ENCODE measurements at regions not wholly inside any gene's neighbourhood (a gene's known extent, or its start where the extent isn't known, plus 50 kb on each side); places are given as distances from the start of the nearest gene placed in this dataset.

DNA sequence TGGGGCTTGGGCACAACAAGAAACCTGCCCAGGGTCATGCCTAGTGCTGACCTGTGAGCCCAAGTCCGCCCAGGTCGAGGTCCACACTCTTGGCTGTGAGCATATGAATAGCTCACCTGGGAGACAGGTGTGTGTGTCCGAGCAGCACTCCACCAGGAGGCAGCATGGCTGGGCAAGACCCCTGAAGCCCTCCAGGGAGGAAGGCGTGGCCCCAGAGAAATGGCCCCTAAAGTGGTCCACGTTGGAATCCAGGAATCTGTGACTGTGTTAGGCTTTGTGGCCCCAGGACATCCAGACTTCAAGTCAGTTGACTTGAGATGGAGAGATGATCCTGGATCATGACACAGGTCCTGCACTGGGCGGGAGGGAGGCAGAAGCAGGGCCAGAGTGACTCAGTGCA lies 138.8 kb downstream of the CPZ start:
- ATAC-seq (replicated peaks in 1 of 4) = no peak
- Mint-ChIP-seq H3K36me3 (no peaks in the 10 kb centered on the region), H3K9me3 (peaks cover 0 to 10% (median 0%) of the 10 kb centered on the region in 3 donors), H3K27ac (no peak overlapping the region), H3K4me1 (no peaks in the 10 kb centered on the region), H3K4me3 (no peak overlapping the region), H3K27me3 (peaks cover 0 to 5% of the 10 kb centered on the region in 2 donors)
- H3K4me3 ChIP-seq (ENCODE audit: control insufficient read depth in 1 of 2, extremely low read depth in 1 of 2, low read length in 1 of 2) = no peak overlapping the region
- no peaks in the 10 kb centered on the region for H3K36me3 ChIP-seq (ENCODE audit: control insufficient read depth in 2 of 2, extremely low read depth in 1 of 2, insufficient read depth in 1 of 2, low read length in 1 of 2)
- CTCF ChIA-PET = no interaction called here
- POLR2A ChIA-PET = no interaction called here
- DNase-seq = no peak
- 53% methylated on average over 6 of the region's 6 CpGs for WGBS (ENCODE audit: insufficient coverage)
- H3K4me1 ChIP-seq (ENCODE audit: control insufficient read depth in 1 of 2, extremely low read depth in 1 of 2, insufficient read depth in 2 of 2, low read length in 2 of 2) = no peaks in the 10 kb centered on the region
- no peaks in the 10 kb centered on the region for H3K9me3 ChIP-seq
- H3K27ac ChIP-seq (ENCODE audit: low read length) = no peak overlapping the region
- H3K27me3 ChIP-seq (replicated peaks in 1 of 2; ENCODE audit: control insufficient read depth in 2 of 2, extremely low read depth in 1 of 2, insufficient read depth in 2 of 2, low read length in 1 of 2) = no peaks in the 10 kb centered on the region

DNA sequence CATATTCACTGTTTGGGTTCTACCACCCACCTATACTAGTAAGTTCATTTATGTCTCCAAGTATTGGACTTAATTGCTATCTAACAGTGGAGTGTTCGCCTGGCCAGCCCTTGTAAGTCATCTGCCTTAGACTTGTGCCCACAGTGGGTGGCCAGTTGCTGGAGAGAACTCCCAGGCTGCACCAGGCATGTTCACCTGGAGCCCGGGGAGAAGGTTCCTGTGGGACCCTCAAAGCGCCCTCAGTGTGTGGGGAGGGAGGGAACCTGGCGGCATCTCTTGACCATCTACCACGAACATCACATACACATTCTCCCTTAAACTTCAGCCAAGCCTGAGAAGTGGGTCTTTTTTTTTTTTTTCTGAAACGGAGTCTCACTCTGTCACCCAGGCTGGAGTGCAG lies 138.1 kb downstream of the CPZ start:
- Mint-ChIP-seq H3K4me3 (no peak overlapping the region), H3K27me3 (peaks cover 0 to 5% of the 10 kb centered on the region in 2 donors), H3K36me3 (no peaks in the 10 kb centered on the region), H3K9me3 (peaks cover 0 to 10% (median 0%) of the 10 kb centered on the region in 3 donors), H3K27ac (no peak overlapping the region), H3K4me1 (no peaks in the 10 kb centered on the region)
- no peaks in the 10 kb centered on the region for H3K9me3 ChIP-seq
- no CpG with 5 or more reads among the region's 6 CpGs for WGBS (ENCODE audit: insufficient coverage)
- no peak for ATAC-seq (replicated peaks in 1 of 4)
- no peak overlapping the region for H3K4me3 ChIP-seq (ENCODE audit: control insufficient read depth in 1 of 2, extremely low read depth in 1 of 2, low read length in 1 of 2)
- no peak overlapping the region for H3K27ac ChIP-seq (ENCODE audit: low read length)
- no peaks in the 10 kb centered on the region for H3K4me1 ChIP-seq (ENCODE audit: control insufficient read depth in 1 of 2, extremely low read depth in 1 of 2, insufficient read depth in 2 of 2, low read length in 2 of 2)
- no peaks in the 10 kb centered on the region for H3K36me3 ChIP-seq (ENCODE audit: control insufficient read depth in 2 of 2, extremely low read depth in 1 of 2, insufficient read depth in 1 of 2, low read length in 1 of 2)
- CTCF ChIA-PET = no interaction called here
- H3K27me3 ChIP-seq (replicated peaks in 1 of 2; ENCODE audit: control insufficient read depth in 2 of 2, extremely low read depth in 1 of 2, insufficient read depth in 2 of 2, low read length in 1 of 2) = peaks cover 0 to 2% of the 10 kb centered on the region in 2 experiments
- DNase-seq = no peak
- POLR2A ChIA-PET = no interaction called here

DNA sequence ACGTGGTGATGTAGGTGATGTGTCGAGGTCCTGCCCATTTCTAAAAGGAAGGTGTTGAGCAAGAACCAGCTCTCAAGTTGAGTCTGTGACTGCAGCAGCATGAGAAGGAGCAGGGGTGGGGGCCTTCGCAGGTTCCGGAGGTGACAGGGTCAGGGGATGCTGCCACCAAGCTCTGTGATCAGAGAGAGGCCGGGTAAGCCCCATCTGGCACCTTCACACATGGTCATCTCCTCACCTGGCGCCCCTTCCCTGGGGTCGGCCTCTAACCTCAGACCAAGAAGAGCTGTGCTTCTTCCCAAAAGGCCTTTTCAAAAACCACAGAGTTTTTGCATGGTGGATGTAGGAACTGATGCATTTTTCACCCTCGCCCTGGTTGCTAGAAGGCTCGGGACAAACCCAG lies 137.6 kb downstream of the CPZ start:
- Histone ChIP-seq H3K4me3 (ENCODE audit: control insufficient read depth in 1 of 2, extremely low read depth in 1 of 2, low read length in 1 of 2) (no peak overlapping the region), H3K9me3 (no peaks in the 10 kb centered on the region), H3K27me3 (replicated peaks in 1 of 2; ENCODE audit: control insufficient read depth in 2 of 2, extremely low read depth in 1 of 2, insufficient read depth in 2 of 2, low read length in 1 of 2) (peaks cover 0 to 8% of the 10 kb centered on the region in 2 experiments), H3K36me3 (ENCODE audit: control insufficient read depth in 2 of 2, extremely low read depth in 1 of 2, insufficient read depth in 1 of 2, low read length in 1 of 2) (no peaks in the 10 kb centered on the region), H3K4me1 (ENCODE audit: control insufficient read depth in 1 of 2, extremely low read depth in 1 of 2, insufficient read depth in 2 of 2, low read length in 2 of 2) (no peaks in the 10 kb centered on the region), H3K27ac (ENCODE audit: low read length) (no peak overlapping the region)
- no peak overlapping the region for H3K4me3 Mint-ChIP-seq
- no peak for ATAC-seq (replicated peaks in 1 of 4)
- H3K27ac Mint-ChIP-seq = no peak overlapping the region
- 94% methylated on average over 5 of the region's 9 CpGs for WGBS (ENCODE audit: insufficient coverage)
- CTCF ChIA-PET = no interaction called here
- POLR2A ChIA-PET = no interaction called here
- peak in 1 of 35 experiments; percentile 3 for DNase-seq
- H3K36me3 Mint-ChIP-seq = no peaks in the 10 kb centered on the region
- H3K9me3 Mint-ChIP-seq = peaks cover 0 to 10% (median 0%) of the 10 kb centered on the region in 3 donors
- H3K27me3 Mint-ChIP-seq = peaks cover 0 to 5% of the 10 kb centered on the region in 2 donors
- H3K4me1 Mint-ChIP-seq = no peaks in the 10 kb centered on the region

DNA sequence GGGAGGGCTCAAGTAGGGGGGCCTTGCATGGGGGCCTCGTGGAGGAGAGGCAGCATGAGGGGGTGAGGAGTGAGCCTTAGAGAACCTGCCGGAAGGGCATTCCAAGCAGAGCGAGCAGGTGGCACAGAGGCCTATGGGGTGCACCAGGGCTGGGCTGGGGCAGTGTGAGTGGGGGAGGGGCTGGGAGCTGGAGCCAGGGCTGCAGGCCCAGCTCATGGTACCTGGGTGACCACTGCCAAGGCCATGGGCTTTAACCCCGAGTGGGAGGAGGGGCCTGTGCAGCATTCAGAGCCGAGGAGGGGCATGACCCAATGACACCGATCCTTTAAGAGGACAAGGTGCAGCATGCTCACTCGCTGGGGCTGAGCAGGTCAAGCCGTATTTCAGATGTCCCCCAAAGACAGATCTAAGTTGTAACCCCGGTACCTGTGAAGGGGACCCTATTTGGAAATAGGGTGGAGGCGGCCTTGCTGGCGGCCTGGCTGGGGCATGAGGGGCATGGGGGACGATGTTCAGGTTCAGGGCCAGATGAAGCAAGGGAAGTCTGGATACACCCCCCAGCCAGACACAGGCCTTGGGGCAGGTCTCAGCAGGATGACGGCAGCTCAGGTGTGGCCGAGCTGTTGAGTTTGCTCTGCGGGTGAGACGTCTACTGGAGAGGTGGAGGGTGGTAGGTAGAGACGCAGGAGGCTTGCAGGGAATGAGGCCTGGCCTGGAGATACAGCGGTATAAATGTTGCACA lies 137.0 kb downstream of the CPZ start:
- H3K4me1 Mint-ChIP-seq = no peaks in the 10 kb centered on the region
- CTCF ChIA-PET = no interaction called here
- no peak for ATAC-seq (replicated peaks in 1 of 4)

DNA sequence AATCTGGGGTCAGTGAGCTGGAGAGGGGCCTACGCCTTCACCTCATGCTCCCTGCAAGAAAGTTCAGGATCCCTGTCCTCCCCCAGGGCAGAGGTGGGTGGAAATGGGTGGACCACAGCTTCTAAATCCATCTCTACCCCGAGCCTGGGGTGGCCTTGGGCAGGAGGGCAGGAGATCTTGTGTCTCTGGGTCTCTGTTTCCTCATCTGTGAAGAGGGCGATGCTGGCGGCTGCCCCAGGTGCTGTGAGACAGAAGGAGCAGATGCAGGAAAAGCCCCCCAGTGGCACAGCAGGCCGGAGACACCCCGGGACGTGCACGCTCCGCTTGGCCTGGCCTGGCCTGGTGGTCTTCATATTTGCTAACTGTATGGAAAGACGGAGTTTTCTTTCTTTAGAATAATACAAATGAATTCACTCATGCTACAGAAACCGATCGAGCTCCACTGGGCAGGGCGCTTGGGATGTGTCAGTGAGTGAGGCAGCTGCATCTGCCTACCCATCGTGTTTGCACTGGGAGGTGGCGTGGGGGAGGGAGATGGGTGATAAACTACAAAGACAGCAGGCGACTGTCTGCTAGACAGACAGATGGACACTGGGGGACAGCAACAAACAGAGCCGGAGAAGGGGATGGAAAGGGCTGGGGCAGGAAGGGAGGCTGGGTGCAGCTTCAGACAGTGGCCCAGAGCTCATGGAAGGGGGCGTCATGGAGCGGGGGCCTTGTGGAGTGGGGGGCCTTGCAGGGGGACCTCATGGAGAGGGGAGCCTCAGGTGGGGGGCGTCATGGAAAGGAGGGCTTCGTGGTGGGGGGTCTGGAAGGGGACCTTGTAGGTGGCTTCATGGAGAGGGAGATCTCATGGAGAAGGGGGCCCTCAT lies 136.2 kb downstream of the CPZ start:
- H3K4me3 ChIP-seq (ENCODE audit: control insufficient read depth in 1 of 2, extremely low read depth in 1 of 2, low read length in 1 of 2) = no peak overlapping the region
- WGBS (ENCODE audit: insufficient coverage) = 77% methylated on average over 7 of the region's 21 CpGs
- DNase-seq (peak in 2 of 35 experiments; percentile 3 to 14), ATAC-seq (replicated peaks in 1 of 4) (no peak)
- no peaks in the 10 kb centered on the region for H3K4me1 Mint-ChIP-seq
- H3K36me3 ChIP-seq (ENCODE audit: control insufficient read depth in 2 of 2, extremely low read depth in 1 of 2, insufficient read depth in 1 of 2, low read length in 1 of 2) = no peaks in the 10 kb centered on the region
- no peaks in the 10 kb centered on the region for H3K36me3 Mint-ChIP-seq
- POLR2A ChIA-PET = no interaction called here
- no peak overlapping the region for H3K4me3 Mint-ChIP-seq
- peaks cover 0 to 12% of the 10 kb centered on the region in 2 experiments for H3K27me3 ChIP-seq (replicated peaks in 1 of 2; ENCODE audit: control insufficient read depth in 2 of 2, extremely low read depth in 1 of 2, insufficient read depth in 2 of 2, low read length in 1 of 2)
- H3K27me3 Mint-ChIP-seq = peaks cover 3 to 5% of the 10 kb centered on the region in 2 donors
- CTCF ChIA-PET = no interaction called here
- H3K27ac ChIP-seq (ENCODE audit: low read length) = no peak overlapping the region
- peaks cover 0 to 1% (median 0%) of the 10 kb centered on the region in 3 donors for H3K9me3 Mint-ChIP-seq
- H3K9me3 ChIP-seq = no peaks in the 10 kb centered on the region
- no peaks in the 10 kb centered on the region for H3K4me1 ChIP-seq (ENCODE audit: control insufficient read depth in 1 of 2, extremely low read depth in 1 of 2, insufficient read depth in 2 of 2, low read length in 2 of 2)
- no peak overlapping the region for H3K27ac Mint-ChIP-seq

More for the DNA sequence above, 137.0 kb downstream of the CPZ start:
- DNase-seq = peak in 1 of 35 experiments; percentile 8
- POLR2A ChIA-PET = no interaction called here
- Mint-ChIP-seq H3K27me3 (peaks cover 0 to 5% of the 10 kb centered on the region in 2 donors), H3K36me3 (no peaks in the 10 kb centered on the region), H3K9me3 (peaks cover 0 to 9% (median 0%) of the 10 kb centered on the region in 3 donors), H3K4me3 (no peak overlapping the region), H3K27ac (no peak overlapping the region)
- no peaks in the 10 kb centered on the region for H3K9me3 ChIP-seq
- no peaks in the 10 kb centered on the region for H3K36me3 ChIP-seq (ENCODE audit: control insufficient read depth in 2 of 2, extremely low read depth in 1 of 2, insufficient read depth in 1 of 2, low read length in 1 of 2)
- H3K4me3 ChIP-seq (ENCODE audit: control insufficient read depth in 1 of 2, extremely low read depth in 1 of 2, low read length in 1 of 2) = no peak overlapping the region
- WGBS (ENCODE audit: insufficient coverage) = 83% methylated on average over 17 of the region's 18 CpGs
- H3K4me1 ChIP-seq (ENCODE audit: control insufficient read depth in 1 of 2, extremely low read depth in 1 of 2, insufficient read depth in 2 of 2, low read length in 2 of 2) = no peaks in the 10 kb centered on the region
- H3K27ac ChIP-seq (ENCODE audit: low read length) = no peak overlapping the region
- H3K27me3 ChIP-seq (replicated peaks in 1 of 2; ENCODE audit: control insufficient read depth in 2 of 2, extremely low read depth in 1 of 2, insufficient read depth in 2 of 2, low read length in 1 of 2) = peaks cover 0 to 11% of the 10 kb centered on the region in 2 experiments

DNA sequence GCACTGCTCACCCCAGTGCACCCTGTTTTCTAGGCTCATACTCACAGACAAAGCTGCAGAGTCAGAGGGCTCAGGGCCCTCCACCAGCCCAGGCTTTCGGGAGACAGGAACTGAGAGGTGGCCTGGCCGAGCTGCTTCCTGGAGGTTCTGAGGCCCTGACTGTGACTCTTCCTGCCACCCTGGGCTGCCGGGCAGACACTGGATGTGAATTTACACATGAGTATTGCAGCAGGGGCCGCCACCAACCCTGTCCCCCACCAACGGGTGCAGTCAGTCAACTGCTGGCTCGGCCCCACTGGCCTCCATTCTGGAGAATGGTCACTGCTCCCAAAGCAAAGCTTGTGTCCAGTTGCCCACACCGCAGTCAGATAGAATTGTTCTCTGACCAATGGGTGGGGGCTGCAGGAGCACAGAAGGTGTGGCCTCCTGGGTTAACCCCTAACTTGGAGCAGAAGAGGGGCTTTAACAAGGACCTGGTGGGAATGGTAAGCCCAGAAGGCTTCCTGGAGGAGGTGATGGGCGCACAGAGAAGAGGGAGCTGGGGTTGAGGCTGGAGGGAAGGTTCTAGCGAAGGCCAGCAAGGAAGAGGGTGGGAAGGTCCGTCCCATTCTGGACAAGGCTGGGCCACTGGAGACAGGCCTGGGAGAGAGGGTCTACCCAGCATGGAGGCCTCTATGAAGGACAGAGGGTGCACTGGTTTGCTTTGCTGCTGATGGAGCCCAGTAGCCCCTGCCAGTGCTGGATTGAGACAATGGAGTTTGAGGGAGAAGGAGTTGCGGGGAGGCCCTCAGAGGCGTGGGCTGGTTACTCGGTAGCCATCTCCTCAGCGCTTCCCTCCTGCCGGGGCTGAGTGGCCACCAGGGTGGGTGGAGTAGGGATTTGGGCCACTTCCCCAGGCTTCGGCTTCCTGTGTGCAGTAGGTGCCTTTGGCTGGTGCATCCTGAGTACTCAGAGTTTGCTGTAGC lies 135.3 kb downstream of the CPZ start:
- DNase-seq (peak in 2 of 35 experiments; percentile 6 to 22), ATAC-seq (replicated peaks in 1 of 4) (no peak)
- no peak overlapping the region for H3K27ac Mint-ChIP-seq
- no peaks in the 10 kb centered on the region for H3K9me3 Mint-ChIP-seq
- Histone ChIP-seq H3K27me3 (replicated peaks in 1 of 2; ENCODE audit: control insufficient read depth in 2 of 2, extremely low read depth in 1 of 2, insufficient read depth in 2 of 2, low read length in 1 of 2) (peaks cover 0 to 15% of the 10 kb centered on the region in 2 experiments), H3K36me3 (ENCODE audit: control insufficient read depth in 2 of 2, extremely low read depth in 1 of 2, insufficient read depth in 1 of 2, low read length in 1 of 2) (no peaks in the 10 kb centered on the region), H3K27ac (ENCODE audit: low read length) (no peak overlapping the region), H3K9me3 (no peaks in the 10 kb centered on the region), H3K4me1 (ENCODE audit: control insufficient read depth in 1 of 2, extremely low read depth in 1 of 2, insufficient read depth in 2 of 2, low read length in 2 of 2) (no peaks in the 10 kb centered on the region), H3K4me3 (ENCODE audit: control insufficient read depth in 1 of 2, extremely low read depth in 1 of 2, low read length in 1 of 2) (no peak overlapping the region)
- ChIA-PET CTCF (no interaction called here), POLR2A (no interaction called here)
- H3K4me1 Mint-ChIP-seq = no peaks in the 10 kb centered on the region
- no peak overlapping the region for H3K4me3 Mint-ChIP-seq
- H3K27me3 Mint-ChIP-seq = peaks cover 3 to 5% of the 10 kb centered on the region in 2 donors
- 59% methylated on average over 14 of the region's 16 CpGs for WGBS (ENCODE audit: insufficient coverage)
- H3K36me3 Mint-ChIP-seq = no peaks in the 10 kb centered on the region
